Activated naive CD4-positive, alpha-beta T cell treated with anti-CD3 and anti-CD28 coated beads, Interleukin-2, amount 50 U/mL, for 72 hours (primary cell): ENCODE measurements at regions not wholly inside any gene's neighbourhood (a gene's known extent, or its start where the extent isn't known, plus 50 kb on each side); places are given as distances from the start of the nearest gene placed in this dataset.

Experiments used
- ATAC-seq, 2 donors: fragments of 150-1000 bp; cut with Tn5 transposase; 2 replicates each; pipeline ENCODE4 v1.10.0; 2021; ENCODE audit warnings: mild to moderate bottlenecking in 2 of 2, moderate library complexity in 2 of 2
- DNase-seq, 2 donors: peaks; one replicate each; pipeline ENCODE4 v3.0.0; 2021 to 2022; ENCODE audit warnings: low spot score in 2 of 2
- H3K27ac Mint-ChIP-seq, 2 donors: one replicate each; pipeline ENCODE4 v1.8.0; 2022; ENCODE audit warnings: mild to moderate bottlenecking in 2 of 2, mixed read lengths in 2 of 2
- H3K36me3 Mint-ChIP-seq, 2 donors: one replicate each; pipeline ENCODE4 v1.8.0; 2022; ENCODE audit warnings: mixed read lengths in 2 of 2
- H3K9me3 Mint-ChIP-seq, 2 donors: one replicate each; pipeline ENCODE4 v1.8.0; 2022; ENCODE audit warnings: mixed read lengths in 2 of 2

DNA sequence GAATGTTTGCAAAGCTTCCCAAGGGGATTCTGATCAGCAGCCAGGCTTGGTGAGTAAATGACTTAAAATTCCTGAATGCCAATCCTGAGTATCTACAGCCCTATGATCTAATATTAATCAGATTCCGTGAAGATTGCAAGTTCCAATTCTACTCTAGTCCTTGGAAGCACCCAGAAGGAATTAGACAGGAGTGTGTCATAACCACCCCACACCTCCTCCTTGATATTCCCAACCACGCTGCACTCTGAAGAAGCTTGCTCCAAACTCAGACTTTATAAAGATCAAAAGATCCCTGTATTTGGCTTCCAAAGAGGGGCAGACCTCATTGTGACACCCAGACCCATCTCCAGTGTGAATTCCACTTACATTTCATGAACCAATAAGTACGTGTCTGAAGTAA lies 306.0 kb downstream of the BCL11B start:
- H3K9me3 Mint-ChIP-seq = peaks cover 3 to 5% of the 10 kb centered on the region in 2 donors

DNA sequence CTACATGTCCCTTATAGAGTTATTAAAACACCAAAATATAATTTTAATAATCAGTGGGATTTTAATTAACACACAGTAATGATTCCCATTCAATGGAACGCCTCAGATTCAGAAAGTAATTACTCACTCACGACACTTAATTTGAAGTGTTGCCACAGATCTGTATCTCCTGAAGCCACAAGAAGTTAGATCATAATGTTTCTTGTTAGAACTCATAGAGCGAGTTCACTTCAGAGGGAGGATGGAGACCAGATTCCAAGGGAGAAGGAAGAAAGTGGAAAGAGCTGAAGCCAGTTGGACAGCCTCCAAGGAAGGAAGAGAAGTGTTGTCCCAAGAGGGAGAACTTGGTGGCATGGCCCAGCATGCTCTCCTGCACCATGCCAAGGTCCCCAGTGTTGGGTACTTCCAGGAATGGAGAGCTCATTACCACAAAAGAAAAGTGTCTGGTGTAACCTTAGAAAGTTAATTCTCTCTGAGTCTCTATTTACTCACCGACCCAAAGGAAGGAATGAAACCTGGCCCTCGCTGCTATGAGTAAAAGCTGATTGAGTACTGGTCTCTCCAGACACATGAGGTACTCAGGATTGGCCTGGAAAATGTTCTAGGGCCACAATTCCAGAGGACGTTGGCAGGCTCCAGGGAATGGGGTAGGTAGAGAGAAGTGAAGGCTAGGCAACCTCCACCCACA lies 305.4 kb downstream of the BCL11B start:
- Mint-ChIP-seq H3K9me3 (peaks cover 3 to 5% of the 10 kb centered on the region in 2 donors), H3K27ac (no peak overlapping the region), H3K36me3 (no peaks in the 10 kb centered on the region)
- ATAC-seq = no peak
- no peak for DNase-seq

More for the DNA sequence above, 306.0 kb downstream of the BCL11B start:
- no peaks in the 10 kb centered on the region for H3K36me3 Mint-ChIP-seq
- H3K27ac Mint-ChIP-seq = no peak overlapping the region
- no peak for DNase-seq
- ATAC-seq = no peak

DNA sequence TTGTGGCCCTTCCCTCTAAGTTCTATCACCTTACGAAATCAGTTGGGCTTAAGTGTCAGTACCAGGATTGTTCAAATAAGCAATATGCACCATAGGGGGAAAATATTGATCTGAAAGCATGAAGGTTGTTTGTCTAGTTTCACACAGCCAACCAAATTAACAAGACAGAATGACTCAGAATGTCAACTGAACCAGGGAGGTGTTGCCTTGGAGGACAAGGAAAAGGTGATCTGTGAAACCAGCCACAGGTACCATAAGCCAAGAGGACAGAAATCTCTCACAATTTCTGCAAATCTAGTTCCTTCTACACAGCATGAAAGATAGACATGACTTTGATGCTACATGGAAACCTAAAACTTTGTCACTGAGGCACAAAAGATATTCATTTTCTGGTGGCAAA lies 297.9 kb downstream of the BCL11B start:
- peak; percentile 26 to 85 for ATAC-seq
- Mint-ChIP-seq H3K9me3 (peaks cover 0 to 5% of the 10 kb centered on the region in 2 donors), H3K27ac (peak overlapping the region in 1 of 2 donors; percentile 15), H3K36me3 (peaks cover 0 to 10% of the 10 kb centered on the region in 2 donors)
- no peak for DNase-seq

DNA sequence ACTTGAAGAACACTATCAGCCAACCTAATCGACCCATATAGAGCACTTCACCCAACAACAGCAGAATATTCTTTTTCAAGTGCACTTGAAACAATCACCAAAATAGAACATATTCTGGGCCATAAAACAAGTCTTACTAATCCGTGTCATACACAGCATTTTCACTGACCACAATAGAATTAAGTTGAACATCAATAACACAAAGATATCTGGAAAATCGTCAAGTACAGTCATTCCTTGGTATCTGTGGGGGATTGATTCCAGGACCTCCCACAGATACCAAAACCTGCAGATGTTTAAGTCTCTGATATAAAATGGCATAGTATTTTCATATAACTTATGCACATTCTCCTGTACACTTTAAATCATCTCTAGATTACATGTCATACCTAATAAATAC lies 295.7 kb downstream of the BCL11B start:
- Mint-ChIP-seq H3K27ac (no peak overlapping the region), H3K9me3 (peaks cover 0 to 14% of the 10 kb centered on the region in 2 donors), H3K36me3 (peaks cover 0 to 28% of the 10 kb centered on the region in 2 donors)
- ATAC-seq (no peak), DNase-seq (no peak)

DNA sequence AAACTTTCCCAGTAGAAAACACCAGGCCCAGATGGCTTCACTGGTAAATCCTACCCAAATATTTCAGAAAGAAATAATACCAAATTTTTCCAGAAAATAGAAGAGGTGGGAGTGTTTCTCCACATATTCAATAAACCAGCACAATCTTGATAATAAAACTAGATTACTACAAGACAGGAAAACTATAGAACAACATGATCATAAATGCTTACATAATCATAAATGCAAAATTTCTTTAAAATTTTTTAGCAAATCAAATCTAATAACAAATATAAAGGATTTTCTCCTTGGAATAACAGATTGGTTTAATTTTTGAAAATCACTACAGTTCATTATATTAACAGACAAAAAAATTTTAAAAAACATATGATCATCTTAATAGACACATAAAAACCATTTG lies 294.5 kb downstream of the BCL11B start:
- DNase-seq (no peak), ATAC-seq (no peak)
- H3K9me3 Mint-ChIP-seq = peaks cover 0 to 19% of the 10 kb centered on the region in 2 donors
- H3K27ac Mint-ChIP-seq = no peak overlapping the region
- peaks cover 0 to 28% of the 10 kb centered on the region in 2 donors for H3K36me3 Mint-ChIP-seq

DNA sequence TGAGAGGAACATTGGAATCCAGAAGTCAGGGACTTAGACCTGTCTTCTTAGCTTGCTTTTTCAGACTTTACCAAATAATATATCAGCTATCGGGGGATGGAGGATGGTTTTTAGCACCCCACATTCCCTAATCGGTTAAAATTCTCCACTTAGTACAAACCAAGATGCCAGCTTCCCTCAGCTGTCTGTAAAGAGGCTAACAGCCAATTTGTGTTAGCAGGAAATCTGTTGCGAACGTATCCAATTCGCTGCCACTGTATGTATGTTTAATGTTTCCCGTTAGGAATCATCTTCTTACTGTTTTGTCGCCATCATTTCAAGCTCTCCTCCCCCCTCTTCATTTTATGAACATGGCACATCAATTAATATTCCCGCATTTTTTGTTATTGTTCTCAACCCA lies 289.0 kb downstream of the BCL11B start:
- no peak for ATAC-seq
- peak overlapping the region in 1 of 2 donors; percentile 80 for H3K27ac Mint-ChIP-seq

DNA sequence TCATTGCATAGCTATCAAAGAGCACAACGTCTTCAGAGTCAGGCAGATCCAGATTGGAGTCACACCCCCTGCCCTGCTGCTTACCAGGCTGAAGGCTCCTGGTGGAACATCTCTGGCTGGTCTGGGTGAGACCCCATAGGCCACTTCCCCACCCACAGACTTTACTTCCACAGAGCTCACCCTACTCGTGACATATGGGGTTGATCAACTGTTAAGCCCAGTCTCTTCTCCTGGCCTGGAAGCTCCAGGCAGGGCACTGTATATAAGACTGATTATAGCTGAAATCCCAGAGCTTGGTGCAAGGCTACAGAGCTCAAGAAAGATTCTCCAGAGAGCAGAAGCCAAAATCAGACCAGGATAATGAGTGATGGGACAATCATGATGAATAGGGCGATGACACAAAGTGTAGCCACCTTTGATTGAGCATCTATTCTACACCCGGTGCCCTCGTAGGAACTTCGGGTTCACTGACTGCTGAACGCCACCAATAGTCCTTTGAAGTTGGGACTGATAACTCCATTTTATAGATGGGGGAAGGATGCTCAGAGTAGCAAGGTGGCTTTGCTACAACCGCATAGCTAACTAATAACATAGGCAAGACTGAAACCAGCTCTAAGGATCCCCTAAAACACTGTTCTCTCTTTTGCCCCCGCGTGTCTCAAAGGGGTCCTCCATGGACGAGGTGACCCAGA lies 287.8 kb downstream of the BCL11B start:
- DNase-seq (no peak), ATAC-seq (no peak)
- Mint-ChIP-seq H3K36me3 (peaks cover 0 to 24% of the 10 kb centered on the region in 2 donors), H3K9me3 (peaks cover 0 to 31% of the 10 kb centered on the region in 2 donors), H3K27ac (peak overlapping the region; percentile 80 to 93)

More for the DNA sequence above, 289.0 kb downstream of the BCL11B start:
- peaks cover 0 to 30% of the 10 kb centered on the region in 2 donors for H3K36me3 Mint-ChIP-seq
- peaks cover 0 to 33% of the 10 kb centered on the region in 2 donors for H3K9me3 Mint-ChIP-seq
- DNase-seq = no peak

DNA sequence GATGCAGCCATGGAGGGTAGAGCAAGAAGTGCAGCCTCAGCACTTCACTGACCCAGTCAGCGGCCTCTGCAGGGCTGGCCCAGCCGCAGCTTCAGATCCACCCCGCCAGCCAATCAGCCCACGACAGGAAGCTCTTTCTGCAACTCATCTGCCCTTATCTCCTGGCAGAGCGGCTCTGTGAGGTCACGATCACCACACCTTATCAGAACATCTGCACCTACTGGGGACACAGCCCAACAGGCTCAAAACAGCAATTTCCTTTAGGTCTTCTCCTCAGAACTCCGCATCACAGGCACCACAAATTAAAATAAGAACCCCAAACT lies 287.3 kb downstream of the BCL11B start:
- H3K36me3 Mint-ChIP-seq = peaks cover 0 to 19% of the 10 kb centered on the region in 2 donors
- peaks cover 0 to 26% of the 10 kb centered on the region in 2 donors for H3K9me3 Mint-ChIP-seq
- DNase-seq (peak; percentile 33 to 81), ATAC-seq (peak; percentile 80 to 99)
- peak overlapping the region; percentile 80 to 93 for H3K27ac Mint-ChIP-seq

DNA sequence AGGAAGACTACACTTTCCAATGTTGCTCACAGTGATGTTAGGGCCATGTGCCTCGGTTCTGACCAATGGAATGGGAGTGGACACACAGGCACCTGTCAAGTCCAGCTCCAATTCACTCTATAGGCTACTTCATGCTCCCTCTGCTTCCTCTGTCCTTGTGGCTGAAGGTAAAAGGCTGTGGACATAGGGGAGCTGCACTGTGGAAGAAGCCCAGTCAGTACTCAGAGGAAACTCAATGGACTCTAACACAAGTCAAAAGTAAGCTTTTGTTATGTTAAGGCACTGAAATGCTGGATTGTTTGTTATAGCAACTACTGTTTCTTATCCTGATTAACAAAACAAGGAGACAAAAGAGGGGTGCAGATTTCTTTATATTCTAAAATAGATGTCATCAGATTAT lies 278.2 kb downstream of the BCL11B start:
- ATAC-seq = no peak
- peaks cover 0 to 5% of the 10 kb centered on the region in 2 donors for H3K36me3 Mint-ChIP-seq
- no peak for DNase-seq
- H3K9me3 Mint-ChIP-seq = peaks cover 0 to 8% of the 10 kb centered on the region in 2 donors
- peak overlapping the region; percentile 80 to 85 for H3K27ac Mint-ChIP-seq

DNA sequence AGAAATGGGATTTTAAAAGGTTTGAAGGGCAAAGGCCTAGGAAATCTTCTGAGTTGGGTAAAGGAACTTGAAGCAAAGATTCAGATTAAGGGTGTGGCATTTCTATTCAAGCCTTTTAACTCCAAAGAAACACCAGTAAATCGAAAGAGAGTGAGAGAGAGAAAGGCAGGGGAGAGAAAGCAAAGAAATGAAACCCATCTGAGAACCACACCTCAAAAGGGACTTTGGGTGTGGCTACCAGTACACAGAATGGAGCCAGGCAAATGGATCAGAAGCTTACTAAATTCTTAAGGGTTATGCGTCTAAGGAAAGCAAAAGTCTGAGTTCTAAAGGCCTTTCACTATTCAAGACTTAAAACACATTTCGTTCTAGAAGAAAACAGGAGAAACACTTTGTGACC lies 277.4 kb downstream of the BCL11B start:
- peak; percentile 46 to 57 for ATAC-seq
- DNase-seq = no peak
- Mint-ChIP-seq H3K9me3 (peaks cover 0 to 8% of the 10 kb centered on the region in 2 donors), H3K27ac (peak overlapping the region; percentile 85 to 92), H3K36me3 (peaks cover 0 to 5% of the 10 kb centered on the region in 2 donors)

DNA sequence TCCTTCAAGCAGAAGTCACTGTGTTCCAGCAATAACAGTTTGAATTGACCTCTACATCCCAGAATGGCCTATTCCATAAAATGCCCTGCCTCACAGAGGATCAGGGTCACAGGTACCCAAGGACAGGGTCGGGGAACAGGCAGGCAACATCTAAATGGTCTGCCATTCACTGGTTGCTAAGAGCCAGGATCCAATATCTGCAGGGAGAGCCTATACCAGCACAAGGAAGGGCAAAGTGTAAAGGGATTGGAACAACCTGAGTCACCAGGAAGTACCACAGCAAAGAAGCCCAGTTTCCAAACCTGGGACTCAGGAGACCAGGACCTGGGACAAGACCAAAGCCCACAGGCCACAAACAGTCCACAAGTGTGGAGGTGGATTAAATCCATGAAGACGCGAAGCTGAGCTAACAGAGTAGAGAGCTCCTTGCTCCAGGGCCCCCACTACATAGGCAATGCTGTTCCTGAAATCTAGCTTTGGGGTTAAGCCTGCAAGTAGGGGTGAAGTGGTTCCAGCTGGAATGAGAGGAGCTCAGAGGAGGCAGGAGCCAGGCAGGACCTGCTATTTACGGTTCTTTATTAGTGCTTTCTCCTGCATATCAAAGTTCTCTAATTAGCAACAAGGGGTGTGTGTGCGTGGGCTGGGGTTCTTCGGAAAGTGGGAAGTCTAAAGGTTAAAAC lies 274.3 kb downstream of the BCL11B start:
- Mint-ChIP-seq H3K27ac (no peak overlapping the region), H3K36me3 (peaks cover 0 to 5% of the 10 kb centered on the region in 2 donors), H3K9me3 (peaks cover 0 to 13% of the 10 kb centered on the region in 2 donors)
- ATAC-seq = no peak
- no peak for DNase-seq

DNA sequence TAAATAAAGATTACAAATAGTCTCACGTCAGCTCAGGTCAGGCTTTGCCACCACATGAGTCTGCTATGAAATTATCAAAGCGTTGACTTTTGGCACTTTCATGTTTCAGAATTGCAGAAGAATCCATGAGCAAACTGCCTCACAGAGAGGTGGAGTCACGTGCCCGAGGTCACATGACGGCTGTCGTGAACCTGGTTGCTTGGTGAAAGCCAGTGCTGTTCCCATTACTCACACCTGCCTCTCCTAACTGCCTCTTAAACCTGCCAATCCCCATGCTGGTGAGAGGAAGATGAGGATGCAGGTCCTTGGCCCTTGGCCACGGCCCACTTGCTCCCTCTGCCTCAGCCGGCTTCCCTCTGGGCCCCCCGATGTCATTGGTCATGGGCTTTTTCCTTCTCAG lies 272.7 kb downstream of the BCL11B start:
- ATAC-seq (no peak), DNase-seq (no peak)
- peaks cover 0 to 5% of the 10 kb centered on the region in 2 donors for H3K36me3 Mint-ChIP-seq
- H3K27ac Mint-ChIP-seq = no peak overlapping the region
- H3K9me3 Mint-ChIP-seq = peaks cover 0 to 5% of the 10 kb centered on the region in 2 donors

DNA sequence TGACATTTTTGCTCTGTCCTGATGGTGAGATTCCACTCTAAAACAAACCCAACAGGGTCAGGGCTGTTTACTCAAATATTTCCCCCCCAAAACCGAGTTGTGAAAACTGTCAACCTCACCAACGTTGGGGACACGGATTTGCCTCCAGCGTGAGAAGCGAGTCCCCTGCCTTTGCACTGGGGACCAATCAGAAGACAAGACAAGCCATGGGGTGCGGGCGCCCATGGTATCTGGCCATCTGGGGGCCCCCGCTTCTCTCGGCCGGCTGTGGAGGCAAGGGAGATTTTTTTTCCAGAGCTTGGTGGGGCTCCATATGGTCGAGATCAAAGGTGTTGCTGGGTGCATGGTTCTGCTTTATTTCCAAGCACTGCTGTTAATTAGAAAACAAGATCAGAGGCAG lies 272.1 kb downstream of the BCL11B start:
- DNase-seq (no peak), ATAC-seq (no peak)
- Mint-ChIP-seq H3K36me3 (peaks cover 0 to 4% of the 10 kb centered on the region in 2 donors), H3K9me3 (peaks cover 0 to 5% of the 10 kb centered on the region in 2 donors), H3K27ac (no peak overlapping the region)

DNA sequence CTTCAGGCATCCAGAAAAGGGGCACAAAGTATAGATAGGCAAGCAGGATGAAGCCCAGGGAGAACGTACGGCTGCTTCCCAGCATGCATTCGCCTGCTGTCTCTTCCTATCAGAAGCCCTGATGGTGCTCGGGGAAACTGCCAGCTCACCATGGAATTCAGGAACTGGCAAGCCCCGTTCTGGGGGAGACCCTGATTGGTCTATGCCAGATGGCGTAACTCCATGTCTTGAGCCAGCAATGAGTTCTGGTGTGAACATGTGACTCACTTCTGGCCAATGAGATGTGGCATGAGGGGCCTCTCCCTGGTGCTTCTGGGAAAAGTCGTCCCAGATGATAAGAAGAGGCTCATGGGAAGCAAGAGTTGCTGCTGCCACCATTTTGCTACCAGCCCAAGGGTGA lies 270.8 kb downstream of the BCL11B start:
- no peak for DNase-seq
- H3K9me3 Mint-ChIP-seq = peaks cover 0 to 5% of the 10 kb centered on the region in 2 donors
- H3K27ac Mint-ChIP-seq = no peak overlapping the region
- no peaks in the 10 kb centered on the region for H3K36me3 Mint-ChIP-seq
- ATAC-seq = no peak

DNA sequence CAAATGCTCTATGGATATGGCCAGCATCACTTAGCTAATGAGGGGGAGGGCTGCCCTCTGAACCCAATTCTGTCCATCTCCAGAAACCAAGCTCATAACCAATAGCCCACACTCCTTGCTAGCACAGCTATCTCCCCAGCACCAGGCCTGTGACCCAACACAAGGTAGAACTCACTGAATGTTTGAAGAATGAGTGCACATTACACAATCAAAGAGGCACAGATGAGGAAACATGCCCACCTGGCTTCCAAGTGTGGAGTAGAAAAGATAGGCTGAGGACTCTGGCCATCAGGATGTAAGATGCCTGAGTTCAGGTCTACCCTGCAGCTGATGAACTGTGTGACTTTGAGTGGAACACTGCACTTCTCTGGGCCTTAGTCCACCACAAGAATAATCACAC lies 268.4 kb downstream of the BCL11B start:
- H3K36me3 Mint-ChIP-seq = peaks cover 0 to 2% of the 10 kb centered on the region in 2 donors
- DNase-seq = no peak
- no peak for ATAC-seq
- peaks cover 0 to 6% of the 10 kb centered on the region in 2 donors for H3K9me3 Mint-ChIP-seq
- no peak overlapping the region for H3K27ac Mint-ChIP-seq

DNA sequence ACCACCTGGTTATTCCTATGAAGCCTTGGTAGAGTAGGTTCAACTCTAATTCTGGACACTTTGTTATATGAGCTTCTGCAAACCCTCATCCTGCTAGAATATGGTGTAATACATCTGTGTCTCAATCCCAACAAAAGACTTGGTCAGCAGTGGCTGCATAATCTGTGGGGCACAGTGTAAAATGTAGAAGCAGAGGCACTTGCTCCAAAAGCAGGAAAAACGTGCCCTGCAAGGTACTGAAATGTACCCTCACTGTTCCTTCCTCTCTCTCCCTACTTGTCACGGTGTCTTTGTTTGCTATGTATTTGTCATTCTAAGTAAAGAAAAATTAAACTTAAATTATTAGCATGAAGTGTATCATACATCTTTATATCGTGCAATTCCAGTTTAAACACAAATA lies 267.9 kb downstream of the BCL11B start:
- H3K9me3 Mint-ChIP-seq = peaks cover 0 to 10% of the 10 kb centered on the region in 2 donors
- DNase-seq (no peak), ATAC-seq (no peak)
- no peak overlapping the region for H3K27ac Mint-ChIP-seq
- H3K36me3 Mint-ChIP-seq = peaks cover 0 to 4% of the 10 kb centered on the region in 2 donors

DNA sequence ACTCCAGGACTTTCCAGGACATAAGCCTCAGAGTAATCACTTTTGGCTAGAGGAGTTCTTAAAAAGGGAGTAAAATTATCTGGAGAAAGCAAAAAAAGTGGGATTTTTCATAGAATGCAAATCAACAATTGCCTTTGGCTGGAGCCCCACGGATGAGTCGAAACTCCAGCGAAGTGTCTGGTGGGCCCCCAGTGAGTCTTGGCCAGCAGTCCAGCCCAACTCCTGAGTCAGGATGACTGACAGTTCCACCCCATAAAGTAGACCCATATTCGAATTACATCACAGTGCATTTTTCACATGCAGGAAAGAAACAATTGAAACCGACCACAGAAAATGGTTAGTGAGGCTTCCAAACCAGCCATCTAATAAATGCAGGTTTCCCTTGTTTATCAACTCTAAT lies 265.7 kb downstream of the BCL11B start:
- H3K36me3 Mint-ChIP-seq = peaks cover 0 to 4% of the 10 kb centered on the region in 2 donors
- H3K9me3 Mint-ChIP-seq = peaks cover 0 to 5% of the 10 kb centered on the region in 2 donors
- no peak for ATAC-seq
- no peak overlapping the region for H3K27ac Mint-ChIP-seq
- DNase-seq = no peak
